WTC11 (cell line): ENCODE measurements at regions not wholly inside any gene's neighbourhood (a gene's known extent, or its start where the extent isn't known, plus 50 kb on each side); places are given as distances from the start of the nearest gene placed in this dataset.

Source experiments
- CTCF ChIP-seq: fragments of 200-600 bp; IDR thresholded peaks from 2 replicates; pipeline ENCODE4 v1.8.0; 2022; ENCODE audit warnings: antibody characterized with exemption
- E2F5 ChIP-seq: sonication (generic); formaldehyde crosslinking; IDR thresholded peaks from 2 replicates; pipeline ENCODE4 v1.8.1; 2022; ENCODE audit warnings: mild to moderate bottlenecking, moderate library complexity, missing genetic modification reagents
- FOXK1 ChIP-seq: sonication (generic); formaldehyde crosslinking; IDR thresholded peaks from 2 replicates; pipeline ENCODE4 v1.8.0; 2022; ENCODE audit warnings: mild to moderate bottlenecking, moderate library complexity, missing genetic modification reagents
- FOXP1 ChIP-seq: sonication (generic); formaldehyde crosslinking; IDR thresholded peaks from 2 replicates; pipeline ENCODE4 v1.8.0; 2022; ENCODE audit warnings: missing genetic modification reagents, mild to moderate bottlenecking, moderate library complexity, borderline replicate concordance
- MAX ChIP-seq: sonication (generic); formaldehyde crosslinking; IDR thresholded peaks from 2 replicates; pipeline ENCODE4 v1.8.0; 2022; ENCODE audit warnings: mild to moderate bottlenecking, missing genetic modification reagents
- TCF7 ChIP-seq: sonication (generic); formaldehyde crosslinking; IDR thresholded peaks from 2 replicates; pipeline ENCODE4 v1.8.0; 2022; ENCODE audit warnings: mild to moderate bottlenecking, low read depth, missing genetic modification reagents, moderate library complexity

GRCh38 chr2:881204-881918, 69.3 kb upstream of the SNTG2 start:
- no peak for TF ChIP-seq MAX (CRISPR knock-in tag)
- no peak for TF ChIP-seq CTCF
- no peak for TF ChIP-seq FOXK1
- TF ChIP-seq TCF7 (CRISPR knock-in tag), result no peak
- no peak for TF ChIP-seq FOXP1 (CRISPR knock-in tag)
- TF ChIP-seq E2F5, result no peak
